ENCODE measurements at regions not wholly inside any gene's neighbourhood (a gene's known extent, or its start where the extent isn't known, plus 50 kb on each side); places are given as distances from the start of the nearest gene placed in this dataset.

- no peak overlapping the region for H3K27ac ChIP-seq
- H3K36me3 ChIP-seq, result no peaks in the 10 kb centered on the region
- no peaks in the 10 kb centered on the region for H3K4me1 ChIP-seq
- H3K4me3 ChIP-seq, result no peak overlapping the region
- intact Hi-C loops (cut with DNase I; ENCODE audit: low total_unique reads), result no loop called here
- no peaks in the 10 kb centered on the region for H3K27me3 ChIP-seq (replicated peaks in 1 of 7)
- WGBS, 5 donors, result 64 to 81% (median 72%) methylated on average over 3 of the region's 3 CpGs
- H3K9me3 ChIP-seq, result no peaks in the 10 kb centered on the region
- no peak for TF ChIP-seq CTCF (IDR thresholded peaks at IDR 0.05 in 8 of 11, conservative IDR thresholded peaks at IDR 0.05 in 3 of 11)
- no peak for TF ChIP-seq POLR2A (IDR thresholded peaks at IDR 0.05)
- no peak for TF ChIP-seq POLR2AphosphoS5 (IDR thresholded peaks at IDR 0.05)
- DNase-seq, result no peak
These were observed 704.8 kb upstream of the TENM3 start for GRCh38 chr4:181538431-181538830.

GRCh38 chr4:181541396-181541795, 701.8 kb upstream of the TENM3 start:
- DNase-seq, result no peak
- no peaks in the 10 kb centered on the region for H3K4me1 ChIP-seq
- intact Hi-C loops (cut with DNase I; ENCODE audit: low total_unique reads), result no loop called here
- 68 to 90% (median 83%) methylated on average over 2 of the region's 2 CpGs for WGBS, 5 donors
- H3K4me3 ChIP-seq, result no peak overlapping the region
- TF ChIP-seq POLR2A (IDR thresholded peaks at IDR 0.05) (no peak), POLR2AphosphoS5 (IDR thresholded peaks at IDR 0.05) (no peak), CTCF (IDR thresholded peaks at IDR 0.05 in 8 of 11, conservative IDR thresholded peaks at IDR 0.05 in 3 of 11) (no peak)
- H3K9me3 ChIP-seq, result no peaks in the 10 kb centered on the region
- H3K27me3 ChIP-seq (replicated peaks in 1 of 7), result no peaks in the 10 kb centered on the region
- H3K27ac ChIP-seq, result no peak overlapping the region
- no peaks in the 10 kb centered on the region for H3K36me3 ChIP-seq

- H3K27ac ChIP-seq, result no peak overlapping the region
- no peak for DNase-seq
- H3K4me1 ChIP-seq, result no peaks in the 10 kb centered on the region
- H3K36me3 ChIP-seq, result no peaks in the 10 kb centered on the region
- no peak overlapping the region for H3K4me3 ChIP-seq
- no peaks in the 10 kb centered on the region for H3K9me3 ChIP-seq
- intact Hi-C loops (cut with DNase I; ENCODE audit: low total_unique reads), result no loop called here
- no peaks in the 10 kb centered on the region for H3K27me3 ChIP-seq (replicated peaks in 1 of 7)
- TF ChIP-seq POLR2AphosphoS5 (IDR thresholded peaks at IDR 0.05), result no peak
- TF ChIP-seq POLR2A (IDR thresholded peaks at IDR 0.05), result no peak
- TF ChIP-seq CTCF (IDR thresholded peaks at IDR 0.05 in 8 of 11, conservative IDR thresholded peaks at IDR 0.05 in 3 of 11), result no peak
- WGBS, 5 donors, result 77 to 86% (median 81%) methylated on average over 9 of the region's 9 CpGs
These were observed 694.2 kb upstream of the TENM3 start for GRCh38 chr4:181548873-181549575.

- H3K9me3 ChIP-seq, result no peaks in the 10 kb centered on the region
- no peaks in the 10 kb centered on the region for H3K27me3 ChIP-seq (replicated peaks in 1 of 7)
- no peak overlapping the region for H3K4me3 ChIP-seq
- intact Hi-C loops (cut with DNase I; ENCODE audit: low total_unique reads), result no loop called here
- H3K36me3 ChIP-seq, result no peaks in the 10 kb centered on the region
- no peak for TF ChIP-seq CTCF (IDR thresholded peaks at IDR 0.05 in 8 of 11, conservative IDR thresholded peaks at IDR 0.05 in 3 of 11)
- TF ChIP-seq POLR2AphosphoS5 (IDR thresholded peaks at IDR 0.05), result no peak
- TF ChIP-seq POLR2A (IDR thresholded peaks at IDR 0.05), result no peak
- no peak for DNase-seq
- H3K27ac ChIP-seq, result no peak overlapping the region
- no peaks in the 10 kb centered on the region for H3K4me1 ChIP-seq
- 59 to 63% (median 60%) methylated on average over 3 of the region's 3 CpGs for WGBS, 5 donors
These were observed 693.5 kb upstream of the TENM3 start for GRCh38 chr4:181549576-181550188.
